DND-41 (cell line): ENCODE measurements at regions not wholly inside any gene's neighbourhood (a gene's known extent, or its start where the extent isn't known, plus 50 kb on each side); places are given as distances from the start of the nearest gene placed in this dataset.

Experiments used
- CTCF ChIP-seq: IDR thresholded peaks from 2 replicates; pipeline ENCODE4 v1.5.1; 2012; ENCODE audit warnings: borderline replicate concordance, low read length, moderate library complexity, mild to moderate bottlenecking; ENCODE audit not compliant: poor library complexity, severe bottlenecking; ENCODE audit errors: extremely low read depth
- EZH2 ChIP-seq: IDR thresholded peaks from 3 replicates; pipeline ENCODE4 v1.6.1; 2012; ENCODE audit warnings: borderline replicate concordance, low read depth, mild to moderate bottlenecking, moderate library complexity, low read length, inconsistent platforms; ENCODE audit not compliant: severe bottlenecking

GRCh38 chr14:21989090-21989489 lies 315.5 kb upstream of the OR4E1 start:
- no peak for TF ChIP-seq CTCF
- TF ChIP-seq EZH2, result no peak
